Effector CD4-positive, alpha-beta T cell (primary cell): ENCODE measurements at regions not wholly inside any gene's neighbourhood (a gene's known extent, or its start where the extent isn't known, plus 50 kb on each side); places are given as distances from the start of the nearest gene placed in this dataset.

Experiments
- DNase-seq: peaks from one replicate; pipeline ENCODE4 v3.0.0-alpha.2; 2020

DNA sequence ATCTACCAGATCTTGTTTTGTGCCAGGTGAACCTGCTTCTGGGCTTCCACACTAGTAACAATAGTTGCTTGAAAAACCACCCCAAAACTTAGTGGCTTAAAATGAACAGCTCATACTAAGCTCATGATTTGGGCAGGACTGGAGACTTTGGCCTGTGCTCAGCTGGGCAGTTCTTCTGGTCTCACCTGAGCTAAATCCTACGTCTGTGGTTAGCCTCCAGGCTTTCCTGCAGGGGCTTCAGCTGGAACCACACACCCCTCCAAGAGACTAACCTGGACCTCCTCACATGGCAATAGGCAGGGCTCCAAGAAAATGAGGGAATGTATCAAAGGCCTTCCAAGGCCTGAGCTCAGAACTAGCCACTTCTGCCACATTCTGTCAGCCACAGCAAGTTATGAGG is 144.1 kb downstream of the CD8B2 start:
- DNase-seq: no peak

GRCh38 chr2:106638043-106638442 is 150.9 kb downstream of the CD8B2 start:
- no peak for DNase-seq

- no peak for DNase-seq
Measured at GRCh38 chr2:106638580-106638979, 151.4 kb downstream of the CD8B2 start.

DNA sequence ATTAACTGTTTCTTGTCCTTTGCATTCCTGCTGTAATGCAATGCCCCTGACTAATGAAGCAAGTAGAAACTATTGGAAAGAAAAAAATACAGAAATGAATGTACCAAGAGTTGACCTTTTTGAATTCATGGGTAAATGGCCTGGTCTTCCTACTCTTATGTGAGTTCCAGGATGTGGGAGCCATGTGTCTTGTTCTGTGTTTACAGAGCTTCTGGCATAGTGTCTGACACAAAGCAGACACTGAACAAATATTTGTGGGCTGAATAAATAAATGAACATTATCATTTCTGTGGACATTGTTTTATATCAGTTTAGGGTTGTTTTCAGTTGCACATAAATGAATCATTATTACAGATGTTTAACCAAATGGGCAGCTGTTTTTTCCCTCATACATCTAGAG is 155.5 kb downstream of the CD8B2 start:
- no peak for DNase-seq

DNA sequence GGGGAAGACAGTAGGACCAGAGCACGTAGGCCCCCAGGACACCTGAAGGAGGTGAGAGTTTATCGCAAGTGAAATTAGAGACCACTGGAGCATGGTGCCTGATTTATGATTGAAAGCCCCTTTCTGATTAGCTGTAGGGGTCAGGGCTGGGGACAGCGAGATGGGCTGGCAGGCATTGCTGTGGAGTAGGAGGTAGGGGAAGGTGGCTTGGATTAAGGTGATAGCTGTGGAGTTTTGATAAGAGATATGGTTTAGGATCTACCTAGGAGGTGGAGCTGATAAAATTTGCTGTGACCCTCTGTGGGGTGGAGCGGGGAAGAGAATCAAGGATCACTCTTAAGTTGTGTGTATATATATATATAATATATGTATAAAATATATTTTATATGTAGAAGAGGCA is 157.5 kb downstream of the CD8B2 start:
- no peak for DNase-seq

GRCh38 chr2:106646605-106647004 is 159.4 kb downstream of the CD8B2 start:
- DNase-seq: no peak

- DNase-seq: no peak
Measured at GRCh38 chr2:106649306-106649705, 162.1 kb downstream of the CD8B2 start.

DNA sequence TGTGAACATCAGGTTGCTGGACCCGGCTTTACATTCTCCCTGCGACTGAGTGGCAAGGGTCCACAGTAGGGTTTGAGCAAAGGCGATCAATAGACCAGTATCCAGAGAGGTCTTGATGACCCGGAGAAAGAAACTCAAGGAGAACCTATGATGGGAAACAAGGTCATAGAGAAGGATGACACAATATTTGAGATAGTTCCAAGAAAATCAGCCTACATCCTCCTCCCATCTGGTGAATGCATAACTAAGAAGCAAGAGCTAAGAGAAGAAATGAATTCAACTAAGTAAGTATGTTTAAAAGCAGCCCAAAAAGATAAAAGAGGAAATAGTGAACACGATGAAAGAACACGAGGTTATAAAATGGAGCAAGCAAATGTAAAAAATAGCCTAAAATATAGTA is 166.3 kb downstream of the CD8B2 start:
- no peak for DNase-seq

DNA sequence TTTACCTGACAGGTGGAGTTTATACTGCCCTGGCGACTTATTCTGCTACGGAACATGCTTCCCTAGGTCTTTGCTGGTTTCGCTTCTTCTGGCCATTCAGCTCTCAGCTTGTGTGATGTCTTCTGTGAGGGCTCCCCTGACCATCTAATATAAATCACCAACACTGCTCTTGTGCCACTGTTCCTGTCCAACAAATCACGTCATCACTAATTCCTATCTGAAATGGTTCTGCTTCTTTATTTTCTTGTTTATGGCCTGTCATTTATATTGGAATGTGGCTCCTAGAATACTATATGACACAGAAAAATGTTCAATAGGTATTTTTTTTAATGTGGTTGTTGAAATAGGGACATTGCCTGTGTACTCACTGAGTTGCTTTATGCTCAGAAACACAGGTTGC is 171.5 kb downstream of the CD8B2 start:
- DNase-seq: no peak

GRCh38 chr2:106664669-106665068 is 177.5 kb downstream of the CD8B2 start:
- DNase-seq: no peak

- DNase-seq: no peak
Measured at GRCh38 chr2:106667478-106668070, 180.4 kb downstream of the CD8B2 start.

GRCh38 chr2:106685180-106685897 is 198.2 kb downstream of the CD8B2 start:
- DNase-seq: no peak

- no peak for DNase-seq
Measured at GRCh38 chr2:106686814-106687213, 199.2 kb downstream of the ST6GAL2 start.

GRCh38 chr2:106694964-106695470 is 190.9 kb downstream of the ST6GAL2 start:
- no peak for DNase-seq

DNA sequence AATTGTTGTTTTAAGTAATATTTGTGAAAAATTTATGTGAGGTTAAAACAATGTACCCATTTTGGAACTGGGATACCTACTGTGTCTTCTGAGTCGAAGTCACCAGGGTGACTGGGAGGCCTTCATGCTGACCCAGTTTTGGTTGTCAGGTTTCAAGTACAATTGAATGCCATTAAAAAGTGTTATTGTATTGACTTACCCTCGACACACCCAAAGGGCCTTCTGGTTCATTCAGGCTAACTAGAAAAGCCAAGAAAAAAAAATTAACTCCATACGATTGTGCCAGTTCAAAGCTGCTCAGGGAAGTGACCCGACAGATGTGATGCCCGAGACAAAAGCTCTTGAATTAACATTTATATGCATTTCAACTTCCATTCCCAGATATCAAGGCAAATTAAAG is 190.0 kb downstream of the ST6GAL2 start:
- DNase-seq: no peak

DNA sequence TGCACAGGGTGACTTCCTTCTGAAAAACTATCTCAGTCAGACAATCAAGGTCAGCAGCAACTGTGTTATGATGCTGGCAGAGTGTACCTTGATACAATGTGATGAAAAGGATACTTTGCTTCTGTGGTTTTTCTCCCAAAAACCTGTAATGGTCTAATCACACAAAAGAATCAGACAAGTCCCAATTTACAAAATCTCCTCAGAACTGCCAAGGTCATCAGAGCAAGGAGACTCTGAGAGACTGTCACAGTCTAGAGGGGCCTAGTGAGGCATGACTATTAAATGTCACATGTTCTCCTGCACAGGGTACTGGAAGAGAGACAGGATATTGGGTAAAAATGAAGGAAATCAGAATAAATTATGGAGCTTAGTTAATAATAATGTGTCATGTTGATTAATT is 185.4 kb downstream of the ST6GAL2 start:
- DNase-seq: no peak

DNA sequence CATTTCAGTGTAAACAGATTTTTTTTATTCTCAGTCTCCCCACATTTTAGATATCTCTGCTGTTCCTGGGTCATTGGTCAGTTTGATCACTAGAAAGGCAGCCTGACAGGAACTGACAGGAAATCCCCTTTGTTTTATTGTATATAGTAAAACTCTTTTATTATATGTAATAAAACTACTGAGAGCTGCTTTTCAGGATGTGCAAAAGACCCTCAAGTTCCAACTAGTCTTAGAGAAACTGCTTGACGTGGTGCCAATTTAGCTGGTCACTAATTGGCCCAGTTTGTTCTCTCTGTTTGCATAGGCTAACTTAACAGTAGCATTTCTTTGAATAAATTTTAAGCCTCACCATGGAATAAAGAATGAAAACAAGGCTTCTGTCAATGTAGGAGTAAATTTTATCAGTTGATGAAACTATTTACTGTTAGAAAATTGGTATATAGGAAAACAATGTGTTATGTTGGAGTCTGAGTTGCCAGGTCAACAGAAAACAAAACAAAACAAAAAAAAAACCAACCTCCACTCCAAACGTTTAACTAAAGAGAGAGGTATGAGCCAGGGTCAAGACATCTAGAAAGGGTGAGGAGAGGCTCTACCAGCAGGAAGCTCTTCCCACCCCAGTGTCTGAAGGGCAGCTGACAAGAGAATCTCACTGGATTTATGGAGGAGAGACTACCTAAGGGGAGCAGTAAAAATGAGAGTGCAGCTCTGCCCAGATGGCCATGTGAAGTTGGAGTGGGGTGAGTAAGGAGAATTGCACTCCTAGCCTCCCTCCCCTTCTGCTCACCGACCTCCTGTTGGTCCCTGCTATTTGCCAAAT is 184.6 kb downstream of the ST6GAL2 start:
- no peak for DNase-seq

DNA sequence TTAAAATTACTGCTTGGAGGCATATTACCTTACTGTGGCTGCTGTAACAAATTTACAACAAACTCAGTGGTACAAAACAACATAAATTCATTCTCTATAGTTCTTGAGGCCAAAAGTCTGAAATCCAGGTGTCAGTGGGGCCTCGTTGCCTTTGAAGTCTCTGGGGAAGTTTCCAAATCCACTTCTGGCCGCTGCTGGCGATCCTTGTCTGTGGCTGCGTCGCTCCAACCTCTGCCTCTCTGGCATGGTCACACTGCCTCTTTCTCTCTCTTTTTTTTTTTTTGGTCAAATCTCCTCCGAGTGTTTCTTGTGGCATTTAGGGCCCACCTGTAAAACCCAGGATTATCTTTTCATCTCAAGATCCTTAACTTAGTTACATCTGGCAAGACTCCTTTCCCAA is 182.8 kb downstream of the ST6GAL2 start:
- DNase-seq: no peak

DNA sequence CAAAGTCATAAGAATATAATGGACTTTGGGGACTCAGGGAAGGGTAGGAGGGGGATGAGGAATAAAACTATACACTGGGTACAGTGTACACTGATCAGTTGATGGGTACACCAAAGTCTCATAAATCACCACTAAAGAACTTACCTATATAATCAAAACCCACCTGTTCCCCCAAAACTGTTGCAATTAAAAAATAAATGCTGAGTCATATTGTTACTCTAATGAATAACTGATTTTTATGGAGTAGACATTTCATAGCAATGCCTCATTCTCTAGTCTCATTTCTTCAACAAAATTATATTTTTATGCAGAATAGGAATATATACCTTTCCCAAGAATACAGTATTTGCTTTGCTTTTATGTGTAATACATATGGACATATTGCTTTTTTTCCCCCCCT is 181.2 kb downstream of the ST6GAL2 start:
- no peak for DNase-seq

DNA sequence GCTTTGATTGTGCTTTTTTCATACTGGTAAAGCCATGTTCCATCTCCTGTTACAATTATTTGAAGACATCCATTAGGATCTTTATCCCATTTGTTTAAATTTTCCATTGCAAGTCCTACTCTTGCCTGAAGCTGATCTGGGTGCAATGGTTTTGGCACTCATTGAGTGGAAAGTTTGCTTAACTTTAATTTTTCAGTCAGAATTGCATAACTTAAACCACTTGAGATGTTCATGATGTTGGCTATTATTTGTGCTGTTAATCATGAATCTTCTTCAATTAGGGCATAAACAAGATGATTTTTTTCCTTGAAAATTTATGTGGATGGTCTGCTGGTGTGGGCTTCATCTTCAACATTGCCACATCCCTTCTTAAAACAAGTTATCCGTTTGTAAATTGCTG is 180.1 kb downstream of the ST6GAL2 start:
- DNase-seq: no peak

DNA sequence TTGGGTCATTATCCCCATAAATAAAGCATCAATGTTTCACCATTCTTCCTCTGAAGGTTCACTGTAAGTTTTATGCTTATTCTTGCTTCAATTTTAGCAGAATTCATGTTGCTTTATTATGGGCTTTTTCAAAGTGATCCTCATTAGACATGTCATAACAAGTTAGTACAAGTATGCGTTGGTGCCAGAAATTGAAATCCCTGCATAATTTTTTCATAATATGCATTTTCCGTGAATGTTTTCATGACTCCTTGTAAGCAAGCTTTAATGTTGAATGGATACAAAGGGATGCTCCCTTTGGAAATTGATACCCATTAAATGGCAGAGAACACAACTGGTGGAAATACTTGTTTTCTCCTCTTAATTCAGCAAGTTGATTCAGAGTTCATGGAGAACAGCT is 179.7 kb downstream of the ST6GAL2 start:
- no peak for DNase-seq

DNA sequence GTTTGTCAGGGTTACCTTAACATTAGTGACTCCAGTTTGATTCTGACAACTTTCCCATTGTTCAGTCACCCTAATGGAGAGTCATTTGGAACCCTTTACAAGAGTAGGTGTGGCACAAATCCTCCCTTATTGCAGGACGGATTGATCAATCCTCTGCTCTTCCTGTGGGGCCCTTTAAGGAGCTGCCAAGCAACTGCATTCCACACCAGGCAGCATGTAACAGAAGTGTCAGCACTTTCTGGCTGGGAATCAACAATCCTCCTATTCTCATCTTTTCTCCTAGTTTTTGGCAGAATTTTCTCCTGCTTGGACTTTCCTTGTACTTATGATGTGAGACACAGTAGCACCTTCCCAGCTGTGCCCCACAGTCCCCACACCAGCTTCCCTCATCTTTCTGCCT is 177.8 kb downstream of the ST6GAL2 start:
- no peak for DNase-seq

DNA sequence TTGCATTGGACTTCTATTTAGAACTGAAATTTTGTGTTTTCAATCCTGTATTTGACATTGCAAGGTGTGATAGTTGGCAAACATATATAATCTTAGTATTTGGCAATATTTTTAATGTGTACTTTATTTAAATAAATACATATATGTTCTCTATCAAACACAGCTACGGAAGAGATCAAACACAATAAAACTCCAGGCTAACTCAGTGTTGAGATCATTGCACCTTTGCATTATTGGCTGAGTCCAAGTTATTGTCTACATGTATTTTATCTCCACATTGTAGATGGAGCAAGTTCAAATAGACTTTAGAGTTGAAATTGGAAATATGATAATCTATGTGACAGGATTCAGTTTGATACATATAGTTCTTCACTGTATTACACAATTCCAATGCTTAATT is 176.7 kb downstream of the ST6GAL2 start:
- no peak for DNase-seq

DNA sequence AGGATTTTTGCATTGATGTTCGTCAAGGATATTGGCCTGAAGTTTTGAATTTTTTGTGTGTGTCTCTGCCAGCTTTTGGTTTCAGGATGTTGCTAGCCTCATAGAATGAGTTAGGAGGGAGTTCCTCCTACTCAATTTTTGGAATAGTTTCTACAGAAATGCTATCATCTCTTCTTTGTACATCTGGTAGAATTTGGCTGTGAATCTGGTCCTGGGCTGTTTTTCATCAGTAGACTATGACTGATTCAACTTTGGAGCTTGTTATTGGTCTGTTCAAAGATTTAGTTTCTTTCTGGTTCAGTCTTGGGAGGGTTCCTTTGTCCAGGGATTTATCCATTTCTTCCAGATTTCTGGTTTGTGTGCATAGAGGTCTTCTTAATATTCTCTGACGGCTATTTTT is 166.7 kb downstream of the ST6GAL2 start:
- DNase-seq: no peak
